T-cell (primary cell): ENCODE measurements at regions not wholly inside any gene's neighbourhood (a gene's known extent, or its start where the extent isn't known, plus 50 kb on each side); places are given as distances from the start of the nearest gene placed in this dataset.
"Not testable (repeated sequence)": the region's sequence is repeated elsewhere in the genome, so short reads cannot be mapped to it uniquely, and the experiment has no call there.

ENCODE experiments used
- ATAC-seq, 4 experiments: fragments of 200-7000 bp in 3 of 4; fragments of 150-1000 bp in 1 of 4; cut with Tn5 transposase; replicated peaks in 1 of 4; 1 replicate in 3 of 4; 2 replicates in 1 of 4; pipeline ENCODE4 v1.10.0; 2021; ENCODE audit warnings: moderate library complexity in 3 of 4, mild to moderate bottlenecking in 2 of 4, moderate number of reproducible peaks in 1 of 4
- CTCF ChIA-PET, 2 donors: fragments of 300-600 bp; sonication (Branson Sonifier 250); formaldehyde crosslinking; loops; one replicate each; lab custom pipeline; 2022; ENCODE audit warnings: antibody characterized with exemption in 2 of 2; lab: Charles Lee
- POLR2A ChIA-PET, 2 donors: fragments of 300-600 bp; sonication (Branson Sonifier 250); formaldehyde crosslinking; loops; one replicate each; lab custom pipeline; 2022; ENCODE audit warnings: antibody characterized with exemption in 2 of 2; lab: Charles Lee
- DNase-seq, 35 experiments: peaks; one replicate each; pipeline versions ENCODE4 v3.0.0 to v3.0.0-alpha.2; 2013 to 2023
- H3K27ac ChIP-seq: one replicate; pipeline ENCODE4 v1.5.1; 2013; ENCODE audit warnings: low read length
- H3K27me3 ChIP-seq, 2 experiments: replicated peaks in 1 of 2; 1 replicate in 1 of 2; 2 replicates in 1 of 2; pipeline versions ENCODE4 v1.6.1 to v1.7.0; 2013; ENCODE audit warnings: low read length in 1 of 2, mixed read lengths in 1 of 2; ENCODE audit not compliant: control insufficient read depth in 2 of 2, insufficient read depth in 2 of 2; ENCODE audit errors: extremely low read depth in 1 of 2
- H3K36me3 ChIP-seq, 2 donors: 1 replicate in 1 of 2; 2 replicates in 1 of 2; pipeline versions ENCODE4 v1.6.1 to v1.7.0; 2013; ENCODE audit warnings: low read length in 1 of 2; ENCODE audit not compliant: control insufficient read depth in 2 of 2, insufficient read depth in 1 of 2; ENCODE audit errors: extremely low read depth in 1 of 2
- H3K4me1 ChIP-seq, 2 experiments: 1 replicate in 1 of 2; 2 replicates in 1 of 2; pipeline versions ENCODE4 v1.6.1 to v1.7.0; 2013; ENCODE audit warnings: low read length in 2 of 2, mixed read lengths in 1 of 2; ENCODE audit not compliant: insufficient read depth in 2 of 2, control insufficient read depth in 1 of 2; ENCODE audit errors: extremely low read depth in 1 of 2
- H3K4me3 ChIP-seq, 2 donors: 1 replicate in 1 of 2; 2 replicates in 1 of 2; pipeline versions ENCODE4 v1.5.1 to v1.7.0; 2013; ENCODE audit warnings: mild to moderate bottlenecking in 2 of 2, low read length in 1 of 2, moderate library complexity in 1 of 2; ENCODE audit not compliant: control insufficient read depth in 1 of 2; ENCODE audit errors: extremely low read depth in 1 of 2
- H3K9me3 ChIP-seq: 2 replicates; pipeline ENCODE4 v1.7.0; 2013
- H3K27ac Mint-ChIP-seq, 2 donors: one replicate each; pipeline ENCODE4 v1.8.0; 2020 to 2021; ENCODE audit warnings: mild to moderate bottlenecking in 2 of 2, mixed read lengths in 2 of 2
- H3K27me3 Mint-ChIP-seq, 2 donors: one replicate each; pipeline ENCODE4 v1.8.0; 2021 to 2022; ENCODE audit warnings: mixed read lengths in 2 of 2
- H3K36me3 Mint-ChIP-seq: one replicate; pipeline ENCODE4 v1.8.0; 2021; ENCODE audit warnings: mixed read lengths
- H3K4me1 Mint-ChIP-seq, 3 donors: one replicate each; pipeline ENCODE4 v1.8.0; 2020 to 2022; ENCODE audit warnings: mixed read lengths in 3 of 3, mild to moderate bottlenecking in 1 of 3
- H3K4me3 Mint-ChIP-seq, 3 donors: one replicate each; pipeline ENCODE4 v1.8.0; 2020 to 2022; ENCODE audit warnings: mild to moderate bottlenecking in 3 of 3, mixed read lengths in 3 of 3, moderate library complexity in 3 of 3
- H3K9me3 Mint-ChIP-seq, 3 donors: one replicate each; pipeline ENCODE4 v1.8.0; 2020 to 2022; ENCODE audit warnings: mixed read lengths in 3 of 3
- WGBS: methylation state at CpG from one replicate; pipeline ENCODE4 v1.1.5; 2013; ENCODE audit warnings: missing lambda C conversion rate; ENCODE audit not compliant: insufficient coverage; 5-methylcytosine and 5-hydroxymethylcytosine counted together

DNA sequence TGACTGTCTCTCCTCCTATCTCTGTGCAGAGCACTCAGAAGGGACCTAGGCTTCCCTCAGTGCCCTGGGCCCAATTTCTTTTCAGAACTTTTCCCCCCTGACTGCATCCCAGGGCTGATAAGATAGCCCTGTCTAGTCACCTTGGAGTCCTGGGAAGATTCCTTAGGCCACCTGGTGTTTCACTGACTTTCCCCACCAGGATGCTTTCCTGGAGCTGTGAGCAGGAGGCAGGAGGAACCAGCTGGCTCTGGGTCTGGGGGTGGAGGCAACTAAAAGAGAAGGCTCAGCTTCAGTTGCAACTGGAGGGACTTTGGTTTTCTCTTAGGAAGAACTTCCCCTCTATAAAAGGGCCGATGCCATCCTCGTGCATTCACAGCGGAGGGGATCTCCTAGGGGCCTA lies 115.1 kb downstream of the TNFRSF13B start:
- ATAC-seq, H3K4me3 Mint-ChIP-seq, H3K27me3 ChIP-seq, H3K9me3 Mint-ChIP-seq, H3K36me3 ChIP-seq, DNase-seq, H3K9me3 ChIP-seq, POLR2A ChIA-PET, H3K27ac ChIP-seq, H3K4me1 Mint-ChIP-seq, H3K4me3 ChIP-seq, H3K4me1 ChIP-seq, H3K27me3 Mint-ChIP-seq, H3K36me3 Mint-ChIP-seq, CTCF ChIA-PET, H3K27ac Mint-ChIP-seq: not testable (repeated sequence)
- no CpG with 5 or more reads among the region's 3 CpGs for WGBS

DNA sequence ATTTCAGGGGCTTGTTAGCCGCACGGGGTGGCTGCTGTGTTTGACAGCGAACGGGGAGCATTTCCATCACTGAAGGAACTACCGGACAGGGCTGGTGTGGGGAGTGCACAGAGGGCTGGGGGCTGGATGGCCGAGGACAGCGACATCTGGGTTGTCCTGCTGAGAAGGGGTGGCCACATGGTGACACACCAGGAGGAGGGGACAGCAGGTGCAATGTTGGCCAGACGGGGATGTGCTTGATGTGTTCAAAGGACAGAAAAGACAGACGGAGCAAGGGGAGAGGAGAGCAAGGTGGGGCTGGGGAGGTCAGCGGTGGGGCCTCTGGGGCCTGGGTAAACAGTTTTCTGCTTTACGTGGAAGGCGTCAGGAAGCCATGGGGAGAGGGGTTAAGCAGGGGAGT lies 115.7 kb downstream of the TNFRSF13B start:
- DNase-seq, POLR2A ChIA-PET, H3K9me3 ChIP-seq, H3K4me3 Mint-ChIP-seq, H3K27me3 Mint-ChIP-seq, H3K27me3 ChIP-seq, ATAC-seq, H3K27ac Mint-ChIP-seq, H3K27ac ChIP-seq, H3K36me3 ChIP-seq, H3K4me1 ChIP-seq, H3K4me3 ChIP-seq, H3K36me3 Mint-ChIP-seq, H3K9me3 Mint-ChIP-seq, H3K4me1 Mint-ChIP-seq: not testable (repeated sequence)
- CTCF ChIA-PET = interaction anchor here in 1 of 2 donors (0.6 kb wide), 1 partner anchor 248 kb away, joined by 3 read pairs; no protein-coding TSS in a partner anchor
- 79% methylated on average over 4 of the region's 12 CpGs for WGBS

DNA sequence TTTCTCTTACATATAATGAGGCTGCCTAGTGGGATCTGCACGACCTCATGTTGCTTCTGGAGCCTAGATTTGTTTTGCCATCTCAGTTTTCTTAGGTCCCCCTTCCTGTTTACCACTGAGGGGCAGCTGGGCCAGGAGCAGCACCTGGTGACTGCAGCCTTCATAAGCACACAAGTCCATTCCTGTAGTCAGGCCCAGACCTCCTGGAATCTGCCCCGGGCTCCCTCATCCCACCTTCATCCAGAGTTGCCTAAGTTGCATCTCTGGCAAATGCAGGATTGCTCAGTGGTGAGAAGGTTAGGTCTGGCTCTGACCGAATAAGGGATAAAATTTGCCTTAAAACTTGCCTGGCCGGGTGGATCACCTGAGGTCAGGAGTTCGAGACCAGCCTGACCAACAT lies 117.3 kb downstream of the TNFRSF13B start:
- CTCF ChIA-PET, H3K4me1 Mint-ChIP-seq, H3K27ac Mint-ChIP-seq, H3K27ac ChIP-seq, DNase-seq, H3K4me1 ChIP-seq, POLR2A ChIA-PET, ATAC-seq, H3K9me3 ChIP-seq, H3K9me3 Mint-ChIP-seq, H3K36me3 Mint-ChIP-seq, H3K27me3 Mint-ChIP-seq, H3K4me3 ChIP-seq, H3K27me3 ChIP-seq, H3K4me3 Mint-ChIP-seq, H3K36me3 ChIP-seq: not testable (repeated sequence)
- 83% methylated on average over 2 of the region's 5 CpGs for WGBS

DNA sequence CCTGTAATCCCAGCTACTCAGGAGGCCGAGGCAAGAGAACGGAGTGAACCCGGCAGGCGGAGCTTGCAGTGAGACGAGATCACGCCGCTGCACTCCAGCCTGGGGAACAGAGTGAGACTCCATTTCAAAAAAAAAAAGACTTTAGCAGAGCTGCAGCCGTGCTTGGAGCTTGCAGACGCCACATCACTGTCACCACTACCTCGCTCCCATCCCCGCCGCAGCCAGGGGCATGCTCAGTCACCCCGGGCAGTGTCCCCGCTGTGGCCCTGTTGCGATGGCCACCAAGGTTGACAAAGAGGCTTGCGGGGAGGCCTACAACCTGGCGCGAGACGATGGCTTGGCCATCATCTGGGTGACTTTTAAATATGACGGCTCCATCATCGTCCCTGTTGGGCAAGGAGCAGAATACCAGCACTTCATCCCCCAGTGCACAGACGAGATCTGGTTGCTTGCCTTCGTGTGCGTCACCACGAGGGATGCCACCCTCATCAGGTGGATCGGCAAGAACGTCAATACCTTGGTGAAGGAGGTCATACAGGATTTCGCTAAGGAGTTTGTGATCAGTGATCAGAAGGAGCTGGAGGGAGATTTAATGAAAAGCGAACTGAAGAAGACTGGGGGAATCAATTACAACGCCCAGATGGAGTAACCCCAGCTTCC lies 118.1 kb downstream of the TNFRSF13B start:
- WGBS = 85% methylated on average over 26 of the region's 30 CpGs
- no peak overlapping the region for H3K27ac Mint-ChIP-seq
- no peaks in the 10 kb centered on the region for H3K36me3 Mint-ChIP-seq
- ChIA-PET CTCF (no interaction called here), POLR2A (no interaction called here)
- H3K27me3 Mint-ChIP-seq = peaks cover 0 to 4% of the 10 kb centered on the region in 2 donors
- H3K4me1 ChIP-seq = no peaks in the 10 kb centered on the region
- no peaks in the 10 kb centered on the region for H3K9me3 ChIP-seq
- no peak for ATAC-seq
- no peaks in the 10 kb centered on the region for H3K4me1 Mint-ChIP-seq
- no peak overlapping the region for H3K27ac ChIP-seq
- H3K36me3 ChIP-seq = no peaks in the 10 kb centered on the region
- H3K4me3 Mint-ChIP-seq = no peak overlapping the region
- H3K27me3 ChIP-seq = no peaks in the 10 kb centered on the region
- no peak overlapping the region for H3K4me3 ChIP-seq
- DNase-seq = no peak
- H3K9me3 Mint-ChIP-seq = no peaks in the 10 kb centered on the region

DNA sequence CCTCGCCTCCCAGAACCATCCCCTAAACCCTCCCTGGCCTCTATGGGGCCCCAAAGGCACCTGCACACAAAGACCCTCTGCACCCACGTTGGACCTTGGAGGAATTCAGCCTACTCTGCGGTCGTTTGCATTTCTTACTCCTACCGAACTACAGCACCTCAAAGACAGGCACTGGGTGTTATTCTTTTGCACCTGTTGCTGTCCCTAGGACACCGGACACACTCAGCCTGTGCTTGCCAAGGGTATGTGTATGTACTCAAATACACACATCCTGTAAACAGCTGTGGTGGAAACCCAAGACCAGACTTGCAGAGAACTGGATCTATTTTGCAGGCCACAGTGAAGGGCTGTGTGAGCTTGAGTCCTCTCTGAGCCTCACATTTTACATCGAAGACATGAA lies 122.1 kb downstream of the TNFRSF13B start:
- POLR2A ChIA-PET, CTCF ChIA-PET, H3K36me3 Mint-ChIP-seq, H3K4me3 Mint-ChIP-seq, H3K27ac ChIP-seq, H3K36me3 ChIP-seq, H3K9me3 Mint-ChIP-seq, H3K9me3 ChIP-seq, H3K4me3 ChIP-seq, H3K27me3 ChIP-seq, H3K4me1 Mint-ChIP-seq, H3K27me3 Mint-ChIP-seq, DNase-seq, H3K4me1 ChIP-seq, ATAC-seq, H3K27ac Mint-ChIP-seq: not testable (repeated sequence)
- no CpG with 5 or more reads among the region's 7 CpGs for WGBS

DNA sequence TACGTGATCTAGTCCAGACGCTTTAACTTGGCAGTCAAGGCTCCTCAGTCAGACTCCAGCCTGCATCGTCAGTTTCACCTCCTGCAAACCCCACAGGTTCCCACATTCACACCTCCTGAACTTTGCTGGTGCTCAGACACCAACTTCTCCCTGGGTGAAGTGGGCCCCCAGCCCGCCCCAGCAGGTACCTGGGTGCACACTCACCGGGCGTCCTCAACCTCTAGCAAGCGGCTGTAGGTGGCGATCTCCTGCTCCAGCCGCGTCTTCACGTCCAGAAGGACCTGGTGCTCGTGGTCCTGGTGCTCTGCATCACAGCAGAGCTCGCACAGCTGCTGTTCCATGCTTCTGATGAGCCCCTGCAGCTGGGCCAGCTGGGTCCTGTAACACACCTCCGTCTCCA lies 122.9 kb downstream of the TNFRSF13B start:
- CTCF ChIA-PET, H3K9me3 Mint-ChIP-seq, H3K4me3 Mint-ChIP-seq: not testable (repeated sequence)

DNA sequence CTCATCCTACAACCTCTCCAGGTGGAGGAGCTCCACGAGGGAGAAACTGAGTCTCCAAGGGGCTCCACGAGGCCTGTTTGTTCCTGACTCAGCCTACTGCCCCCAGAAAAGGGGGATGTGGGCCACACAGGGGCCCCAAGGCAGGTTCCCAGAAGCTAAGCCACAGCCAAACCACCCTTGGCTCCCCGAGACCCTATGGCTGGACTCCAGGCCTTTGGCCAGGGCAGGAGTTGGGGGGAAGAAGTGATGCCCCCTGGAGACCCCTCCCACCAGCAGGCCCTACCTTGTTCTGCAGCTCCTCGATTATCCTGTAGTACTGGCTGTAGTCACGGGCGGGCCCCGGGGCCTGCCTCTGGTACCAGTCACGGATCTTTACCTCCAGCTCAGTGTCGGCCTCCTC lies 126.8 kb downstream of the TNFRSF13B start:
- H3K27me3 ChIP-seq, H3K27ac Mint-ChIP-seq, H3K36me3 ChIP-seq, H3K27ac ChIP-seq, H3K27me3 Mint-ChIP-seq, H3K4me3 ChIP-seq, H3K4me1 ChIP-seq, CTCF ChIA-PET, ATAC-seq, H3K36me3 Mint-ChIP-seq, H3K9me3 Mint-ChIP-seq, H3K4me1 Mint-ChIP-seq, H3K4me3 Mint-ChIP-seq, POLR2A ChIA-PET, DNase-seq, H3K9me3 ChIP-seq: not testable (repeated sequence)
- no CpG with 5 or more reads among the region's 9 CpGs for whole genome bisulfite sequencing

More for the DNA sequence above, 122.9 kb downstream of the TNFRSF13B start:
- H3K36me3 ChIP-seq, H3K36me3 Mint-ChIP-seq, H3K27ac Mint-ChIP-seq, ATAC-seq, H3K4me3 ChIP-seq, H3K4me1 Mint-ChIP-seq, POLR2A ChIA-PET, H3K27ac ChIP-seq, H3K4me1 ChIP-seq, H3K27me3 ChIP-seq, DNase-seq, H3K9me3 ChIP-seq, H3K27me3 Mint-ChIP-seq: not testable (repeated sequence)
- no CpG with 5 or more reads among the region's 14 CpGs for WGBS
